ENCODE measurements at regions not wholly inside any gene's neighbourhood (a gene's known extent, or its start where the extent isn't known, plus 50 kb on each side); places are given as distances from the start of the nearest gene placed in this dataset.
A peak's percentile ranks its signal among the peaks of the same experiment; 100 is the strongest.

DNA sequence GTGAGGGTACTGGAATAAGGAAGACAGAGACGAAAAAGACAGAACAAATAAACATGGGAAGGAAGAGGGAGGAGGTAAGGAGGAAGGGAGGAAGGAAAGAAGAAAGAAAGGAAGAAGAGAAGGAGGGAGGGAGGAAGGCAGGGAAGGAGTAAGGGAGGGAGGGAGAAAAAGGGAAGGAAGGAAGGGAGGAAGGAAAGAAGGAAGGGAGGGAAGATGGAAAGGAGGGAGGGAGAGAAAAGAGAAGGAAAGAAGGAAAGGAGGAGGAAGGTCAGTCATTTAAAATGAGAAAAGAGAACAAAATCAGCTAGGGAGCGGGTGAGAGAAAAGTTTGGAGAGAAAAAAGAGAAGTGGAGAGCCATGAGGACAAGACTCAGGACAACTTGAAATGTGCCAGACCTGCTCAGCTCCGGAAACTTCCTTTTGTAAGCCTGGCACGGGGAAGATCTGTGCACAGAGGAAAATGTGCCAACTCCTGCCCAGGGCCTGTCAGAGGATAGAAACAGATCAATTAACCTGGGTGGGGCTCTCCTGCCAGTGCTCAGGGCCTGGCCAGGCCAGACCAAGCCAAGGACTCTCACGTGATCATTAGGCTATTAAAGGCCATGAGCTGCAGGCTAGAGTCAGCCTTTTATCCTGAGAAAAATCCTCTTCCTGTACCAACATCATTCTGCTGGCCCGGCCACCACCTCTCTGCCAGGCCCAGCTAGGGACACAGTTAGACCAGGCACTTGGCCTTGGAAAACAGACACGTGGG lies 50.1 kb upstream of the BCL6 start:
- no peaks in the 10 kb centered on the region for H3K9me3 Mint-ChIP-seq
- peaks cover 32% of the 10 kb centered on the region for H3K4me1 Mint-ChIP-seq (ENCODE audit: low read depth)
- intact Hi-C loops (cut with micrococcal nuclease), result no loop called here
- ChIA-PET CTCF (no interaction called here), POLR2A (no interaction called here)
- DNase-seq, result no peak
- peaks cover 2% of the 10 kb centered on the region for H3K36me3 Mint-ChIP-seq
- H3K27ac Mint-ChIP-seq, result no peak overlapping the region
- H3K4me3 Mint-ChIP-seq, result no peak overlapping the region
- no peaks in the 10 kb centered on the region for H3K27me3 Mint-ChIP-seq

- H3K27me3 Mint-ChIP-seq, result no peaks in the 10 kb centered on the region
- ChIA-PET CTCF (interaction anchor here (5.8 kb wide), 1 partner anchor 59 kb away, joined by 44 read pairs; no protein-coding TSS in a partner anchor), POLR2A (interaction anchor here (6.5 kb wide), 1 partner anchor 53 kb away, joined by 102 read pairs; the partner anchor contains the start of gene BCL6)
- peak overlapping the region; percentile 95 for H3K27ac Mint-ChIP-seq
- intact Hi-C loops (cut with micrococcal nuclease), result no loop called here
- no peak for DNase-seq
- no peaks in the 10 kb centered on the region for H3K9me3 Mint-ChIP-seq
- H3K4me1 Mint-ChIP-seq (ENCODE audit: low read depth), result peaks cover 51% of the 10 kb centered on the region
- H3K36me3 Mint-ChIP-seq, result peaks cover 9% of the 10 kb centered on the region
- no peak overlapping the region for H3K4me3 Mint-ChIP-seq
These were observed 52.9 kb upstream of the BCL6 start for GRCh38 chr3:187798126-187798525.

- POLR2A ChIA-PET, result interaction anchor here (1.8 to 6.5 kb wide), 3 partner anchors 10 to 72 kb away, joined by 5 to 102 read pairs (median 10); partner anchors contain the start of gene BCL6
- no peaks in the 10 kb centered on the region for H3K9me3 Mint-ChIP-seq
- CTCF ChIA-PET, result interaction anchor here (1.7 to 5.8 kb wide), 3 partner anchors 16 to 59 kb away, joined by 5 to 44 read pairs (median 32); no protein-coding TSS in a partner anchor
- H3K4me3 Mint-ChIP-seq, result no peak overlapping the region
- H3K27me3 Mint-ChIP-seq, result no peaks in the 10 kb centered on the region
- H3K4me1 Mint-ChIP-seq (ENCODE audit: low read depth), result peaks cover 57% of the 10 kb centered on the region
- peaks cover 9% of the 10 kb centered on the region for H3K36me3 Mint-ChIP-seq
- DNase-seq, result peak; percentile 46
- peak overlapping the region; percentile 95 for H3K27ac Mint-ChIP-seq
- intact Hi-C loops (cut with micrococcal nuclease), result no loop called here
These were observed 53.6 kb upstream of the BCL6 start for GRCh38 chr3:187798531-187799530.

GRCh38 chr3:187799942-187800641 lies 54.8 kb upstream of the BCL6 start:
- Mint-ChIP-seq H3K4me3 (peak overlapping the region; percentile 42), H3K27ac (peak overlapping the region; percentile 95), H3K9me3 (no peaks in the 10 kb centered on the region), H3K27me3 (no peaks in the 10 kb centered on the region), H3K4me1 (ENCODE audit: low read depth) (peaks cover 69% of the 10 kb centered on the region), H3K36me3 (peaks cover 9% of the 10 kb centered on the region)
- peak; percentile 55 for DNase-seq
- intact Hi-C loops (cut with micrococcal nuclease), result loop anchor here (1.0 to 10.0 kb wide), 13 partner anchors 11 to 1245 kb away; partner anchors contain the start of genes BCL6 and LPP
- ChIA-PET CTCF (interaction anchor here (0.7 to 5.8 kb wide), 9 partner anchors 17 to 484 kb away, joined by 3 to 44 read pairs (median 5); no protein-coding TSS in a partner anchor), POLR2A (interaction anchor here (0.6 to 6.5 kb wide), 12 partner anchors 11 to 484 kb away, joined by 3 to 102 read pairs (median 4); partner anchors contain the start of gene BCL6)

DNA sequence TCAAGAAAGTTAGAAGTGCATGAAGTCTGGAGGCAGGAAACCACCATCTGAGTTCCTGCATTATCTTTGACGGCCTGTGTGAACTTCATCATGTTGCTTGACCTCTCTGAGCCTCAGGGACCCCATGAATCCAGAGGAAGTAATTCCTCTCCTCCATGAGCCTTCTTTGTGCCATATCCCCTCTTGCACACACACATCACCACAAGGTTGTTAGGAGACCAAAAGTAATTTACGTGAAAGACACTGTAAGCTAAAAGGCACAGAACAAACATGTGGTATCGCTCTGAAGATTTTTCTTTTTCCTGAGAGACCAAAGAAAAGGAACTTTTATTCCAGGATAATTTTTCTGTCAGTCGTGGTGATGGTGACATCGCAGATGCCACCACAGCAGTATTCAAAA lies 55.9 kb upstream of the BCL6 start:
- Mint-ChIP-seq H3K27ac (peak overlapping the region; percentile 95), H3K4me1 (ENCODE audit: low read depth) (peaks cover 80% of the 10 kb centered on the region), H3K4me3 (peak overlapping the region; percentile 57), H3K27me3 (no peaks in the 10 kb centered on the region), H3K36me3 (peaks cover 9% of the 10 kb centered on the region), H3K9me3 (peaks cover 3% of the 10 kb centered on the region)
- intact Hi-C loops (cut with micrococcal nuclease), result loop anchor here (2.0 to 10.0 kb wide), 10 partner anchors 351 to 1244 kb away; partner anchors contain the start of gene LPP
- POLR2A ChIA-PET, result interaction anchor here (1.3 to 6.5 kb wide), 7 partner anchors 12 to 483 kb away, joined by 3 to 102 read pairs (median 5); partner anchors contain the start of gene BCL6
- CTCF ChIA-PET, result interaction anchor here (1.2 to 5.8 kb wide), 4 partner anchors 54 to 483 kb away, joined by 4 to 44 read pairs (median 20); no protein-coding TSS in a partner anchor
- no peak for DNase-seq

DNA sequence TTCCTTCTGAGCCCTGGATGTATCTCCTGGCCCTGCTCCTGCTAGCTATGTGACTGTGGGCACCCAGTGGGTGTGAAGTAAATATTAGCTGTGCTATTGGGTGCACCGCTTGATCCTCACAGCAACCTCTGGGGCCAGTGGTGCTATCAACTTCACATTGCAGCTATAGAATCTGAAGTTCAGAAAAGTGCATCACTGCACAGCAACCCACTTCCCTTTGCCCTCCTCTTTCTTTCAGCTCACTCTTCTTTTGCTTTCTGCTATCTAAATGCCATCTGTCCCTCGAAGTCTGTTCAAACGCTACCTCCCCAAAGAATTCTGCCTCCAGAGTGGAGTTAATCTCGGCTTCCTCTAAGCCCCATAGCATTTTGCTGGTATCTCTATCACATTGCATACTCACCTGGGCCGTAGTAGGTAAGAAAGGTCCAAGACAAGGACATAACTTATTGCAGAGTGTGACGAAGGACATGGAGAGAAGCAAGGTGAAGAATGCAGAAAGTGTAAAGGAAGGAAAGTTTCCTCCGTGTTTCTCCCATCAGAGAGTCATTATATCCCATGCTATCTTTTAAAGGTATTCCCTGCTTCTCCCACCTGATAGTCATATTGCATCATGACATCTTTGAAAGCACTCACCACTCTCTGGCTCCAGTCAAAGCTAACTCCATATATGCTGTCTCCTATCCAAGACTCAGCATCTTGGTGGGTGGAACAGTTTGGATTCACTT lies 57.1 kb upstream of the BCL6 start:
- DNase-seq, result no peak
- ChIA-PET CTCF (interaction anchor here (0.6 to 5.8 kb wide), 9 partner anchors 13 to 1246 kb away, joined by 3 to 44 read pairs (median 6); no protein-coding TSS in a partner anchor), POLR2A (interaction anchor here (0.8 to 6.5 kb wide), 10 partner anchors 25 to 497 kb away, joined by 3 to 102 read pairs (median 4); partner anchors contain the start of genes BCL6 and LPP)
- H3K36me3 Mint-ChIP-seq, result peaks cover 9% of the 10 kb centered on the region
- H3K9me3 Mint-ChIP-seq, result peaks cover 3% of the 10 kb centered on the region
- H3K4me3 Mint-ChIP-seq, result peak overlapping the region; percentile 54
- H3K27me3 Mint-ChIP-seq, result no peaks in the 10 kb centered on the region
- peaks cover 92% of the 10 kb centered on the region for H3K4me1 Mint-ChIP-seq (ENCODE audit: low read depth)
- H3K27ac Mint-ChIP-seq, result peak overlapping the region; percentile 95
- intact Hi-C loops (cut with micrococcal nuclease), result loop anchor here (2.0 to 10.0 kb wide), 10 partner anchors 350 to 1242 kb away; partner anchors contain the start of gene LPP

DNA sequence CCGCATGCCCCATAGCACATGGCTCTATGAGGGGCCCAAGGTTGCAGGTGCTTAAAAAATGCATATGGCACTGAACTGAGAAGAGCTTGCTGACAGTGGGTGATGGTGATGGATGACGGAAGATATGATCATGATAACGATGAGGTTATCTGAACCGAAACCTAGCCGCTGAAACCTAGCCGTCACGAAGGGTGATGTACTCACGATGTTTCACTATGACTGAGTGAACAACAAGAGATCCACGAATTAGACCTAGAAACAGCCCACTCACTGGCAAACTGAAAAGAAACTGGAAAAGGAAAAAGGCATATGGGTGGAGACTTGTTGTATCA lies 57.6 kb upstream of the BCL6 start:
- peaks cover 9% of the 10 kb centered on the region for H3K36me3 Mint-ChIP-seq
- POLR2A ChIA-PET, result interaction anchor here (0.8 to 6.5 kb wide), 12 partner anchors 17 to 536 kb away, joined by 3 to 102 read pairs (median 4); partner anchors contain the start of genes BCL6 and LPP
- H3K9me3 Mint-ChIP-seq, result peaks cover 3% of the 10 kb centered on the region
- peaks cover 96% of the 10 kb centered on the region for H3K4me1 Mint-ChIP-seq (ENCODE audit: low read depth)
- H3K27ac Mint-ChIP-seq, result peak overlapping the region; percentile 95
- CTCF ChIA-PET, result interaction anchor here (0.6 to 5.8 kb wide), 10 partner anchors 14 to 1245 kb away, joined by 3 to 44 read pairs (median 3); partner anchors contain the start of gene BCL6
- H3K27me3 Mint-ChIP-seq, result no peaks in the 10 kb centered on the region
- peak overlapping the region; percentile 54 for H3K4me3 Mint-ChIP-seq
- peak; percentile 89 for DNase-seq
- intact Hi-C loops (cut with micrococcal nuclease), result loop anchor here (1.0 to 10.0 kb wide), 18 partner anchors 33 to 1242 kb away; partner anchors contain the start of gene LPP

DNA sequence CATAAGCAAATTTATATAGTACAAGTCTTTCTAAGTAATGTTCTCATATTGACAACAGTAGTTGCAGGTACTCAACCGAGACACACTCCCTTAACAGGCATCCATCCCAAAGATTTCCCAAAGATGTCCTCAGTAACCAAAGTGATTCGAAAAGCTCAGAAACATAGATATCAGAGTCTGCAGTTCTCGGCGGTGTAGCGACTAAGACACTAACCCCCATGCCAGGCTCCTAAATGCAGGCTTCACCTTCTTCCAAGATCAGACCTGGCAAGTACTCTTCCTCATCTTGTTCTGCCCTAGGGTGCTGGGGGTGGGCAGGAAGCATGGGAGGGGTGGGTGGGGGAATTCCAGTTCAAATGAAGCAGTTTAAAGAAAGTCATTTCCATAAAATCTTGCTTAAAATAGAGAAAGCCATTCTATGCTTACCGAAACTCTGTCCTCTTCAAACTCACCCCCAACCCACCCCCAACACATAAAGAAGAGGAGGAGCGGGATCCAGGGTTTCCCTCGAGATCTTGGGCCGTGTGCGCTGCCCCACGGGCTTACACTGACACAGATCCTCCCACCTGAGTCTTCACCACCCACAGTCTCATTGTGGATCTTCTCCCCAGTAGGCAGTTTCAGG lies 59.0 kb upstream of the BCL6 start:
- Mint-ChIP-seq H3K27me3 (no peaks in the 10 kb centered on the region), H3K36me3 (peaks cover 7% of the 10 kb centered on the region), H3K27ac (peak overlapping the region; percentile 74), H3K9me3 (peaks cover 3% of the 10 kb centered on the region), H3K4me3 (peak overlapping the region; percentile 31), H3K4me1 (ENCODE audit: low read depth) (peaks cover 88% of the 10 kb centered on the region)
- ChIA-PET POLR2A (interaction anchor here (2.2 to 6.5 kb wide), 2 partner anchors 27 to 59 kb away, joined by 9 to 102 read pairs; partner anchors contain the start of gene BCL6), CTCF (interaction anchor here (1.6 kb wide), 1 partner anchor 57 kb away, joined by 11 read pairs; no protein-coding TSS in a partner anchor)
- intact Hi-C loops (cut with micrococcal nuclease), result loop anchor here (5.0 to 10.0 kb wide), 9 partner anchors 348 to 1241 kb away; partner anchors contain the start of gene LPP
- peak; percentile 44 for DNase-seq

DNA sequence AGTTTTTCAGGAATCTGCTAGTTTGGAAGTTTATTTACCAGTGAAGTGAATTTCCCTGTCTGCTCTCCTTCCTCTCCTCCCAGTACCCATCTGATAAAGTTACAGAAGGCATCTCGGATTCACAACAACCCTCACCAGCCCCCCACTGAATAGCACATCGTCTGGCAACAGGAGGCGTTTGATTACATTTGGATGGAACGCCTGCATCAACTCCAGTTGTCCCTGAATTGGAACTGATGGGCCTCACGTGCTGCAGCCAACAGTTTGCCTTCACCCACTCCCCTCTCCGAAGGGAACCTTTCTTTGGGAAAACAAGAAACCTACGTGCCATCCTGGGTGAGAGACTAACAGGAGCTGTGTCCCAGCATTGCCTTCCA lies 59.5 kb upstream of the BCL6 start:
- Mint-ChIP-seq H3K9me3 (peaks cover 3% of the 10 kb centered on the region), H3K27ac (peak overlapping the region; percentile 74), H3K36me3 (peaks cover 7% of the 10 kb centered on the region), H3K27me3 (no peaks in the 10 kb centered on the region), H3K4me3 (peak overlapping the region; percentile 31), H3K4me1 (ENCODE audit: low read depth) (peaks cover 83% of the 10 kb centered on the region)
- ChIA-PET CTCF (no interaction called here), POLR2A (interaction anchor here (1.1 to 6.5 kb wide), 3 partner anchors 28 to 64 kb away, joined by 3 to 102 read pairs (median 9); partner anchors contain the start of gene BCL6)
- no peak for DNase-seq
- intact Hi-C loops (cut with micrococcal nuclease), result loop anchor here (5.0 to 10.0 kb wide), 9 partner anchors 348 to 1240 kb away; partner anchors contain the start of gene LPP
